OCI-LY7 (cell line): ENCODE measurements at regions not wholly inside any gene's neighbourhood (a gene's known extent, or its start where the extent isn't known, plus 50 kb on each side); places are given as distances from the start of the nearest gene placed in this dataset.

ENCODE experiments used
- CTCF ChIP-seq: fragments of 200-600 bp; sonication (generic); conservative IDR thresholded peaks from 2 replicates; pipeline ENCODE4 v1.5.1; 2014; ENCODE audit warnings: mild to moderate bottlenecking, antibody characterized with exemption, low read length, moderate library complexity, mixed read lengths
- EZH2phosphoT487 ChIP-seq: fragments of 200-600 bp; sonication (generic); IDR thresholded peaks from 2 replicates; pipeline ENCODE4 v1.6.1; 2018; ENCODE audit warnings: low read depth, borderline replicate concordance, mild to moderate bottlenecking, mixed run types, antibody characterized with exemption, low read length, moderate library complexity, mixed read lengths

GRCh38 chr12:25317553-25317952 lies 66.8 kb upstream of the KRAS start:
- TF ChIP-seq CTCF, result no peak
- no peak for TF ChIP-seq EZH2phosphoT487
